Neural cell (in vitro differentiated cells): ENCODE measurements at regions not wholly inside any gene's neighbourhood (a gene's known extent, or its start where the extent isn't known, plus 50 kb on each side); places are given as distances from the start of the nearest gene placed in this dataset.

Source experiments
- H2AFZ ChIP-seq: fragments of 200-600, 300-800 bp; sonication (generic), shearing (Covaris generic); 2 replicates; pipeline ENCODE4 v1.6.0; 2014; ENCODE audit warnings: low read depth, mild to moderate bottlenecking, antibody characterized with exemption, low read length, moderate library complexity
- H3F3A ChIP-seq: fragments of 200-600 bp; shearing (Covaris generic); 2 replicates; pipeline ENCODE4 v1.6.1; 2016; ENCODE audit warnings: mild to moderate bottlenecking, moderate library complexity, mixed read lengths, antibody characterized with exemption, low read length; ENCODE audit not compliant: insufficient read depth, poor library complexity, severe bottlenecking
- H3K27ac ChIP-seq: fragments of 200-600, 300-800 bp; sonication (generic), shearing (Covaris generic); 2 replicates; pipeline ENCODE4 v1.5.1; 2014; ENCODE audit warnings: mild to moderate bottlenecking, low read length, moderate library complexity
- H3K27me3 ChIP-seq: fragments of 300-800, 200-600 bp; sonication (generic), shearing (Covaris generic); 2 replicates; pipeline ENCODE4 v1.6.0; 2014; ENCODE audit warnings: mild to moderate bottlenecking, low read depth, low read length, moderate library complexity; ENCODE audit not compliant: insufficient read depth
- H3K36me3 ChIP-seq: fragments of 300-800, 200-600 bp; sonication (generic), shearing (Covaris generic); 2 replicates; pipeline ENCODE4 v1.5.1; 2014; ENCODE audit warnings: mild to moderate bottlenecking, antibody characterized with exemption, low read length, moderate library complexity; ENCODE audit not compliant: insufficient read depth
- H3K4me2 ChIP-seq: fragments of 300-800, 200-600 bp; sonication (generic), shearing (Covaris generic); 2 replicates; pipeline ENCODE4 v1.6.0; 2014; ENCODE audit warnings: mild to moderate bottlenecking, low read length
- H3K4me3 ChIP-seq: fragments of 300-800, 200-600 bp; sonication (generic), shearing (Covaris generic); 2 replicates; pipeline ENCODE4 v1.5.1; 2014; ENCODE audit warnings: mild to moderate bottlenecking, low read length, moderate library complexity
- H3K79me2 ChIP-seq: fragments of 200-600 bp; shearing (Covaris generic); replicated peaks from 2 replicates; pipeline ENCODE4 v1.6.0; 2014; ENCODE audit warnings: mild to moderate bottlenecking, low read length, moderate library complexity; ENCODE audit not compliant: insufficient read depth
- H3K9ac ChIP-seq: fragments of 300-800, 200-600 bp; sonication (generic), shearing (Covaris generic); 2 replicates; pipeline ENCODE4 v1.6.1; 2016; ENCODE audit warnings: mild to moderate bottlenecking, low read length, mixed read lengths
- H3K9me2 ChIP-seq: fragments of 200-600 bp; shearing (Covaris generic); 2 replicates; pipeline ENCODE4 v1.6.1; 2016; ENCODE audit warnings: mild to moderate bottlenecking, low read length, mixed read lengths; ENCODE audit not compliant: insufficient read depth
- H3K9me3 ChIP-seq: fragments of 200-600, 300-800 bp; sonication (generic), shearing (Covaris generic); 2 replicates; pipeline ENCODE4 v1.6.1; 2016; ENCODE audit warnings: mild to moderate bottlenecking, mixed run types, low read length, moderate library complexity, mixed read lengths
- H4K20me1 ChIP-seq: fragments of 200-600 bp; shearing (Covaris generic); 2 replicates; pipeline ENCODE4 v1.6.1; 2016; ENCODE audit warnings: mild to moderate bottlenecking, mixed run types; ENCODE audit not compliant: insufficient read depth
- CTCF ChIP-seq: fragments of 450-650 bp; IDR thresholded peaks from 2 replicates; pipeline ENCODE4 v1.5.1; 2014; ENCODE audit warnings: antibody characterized with exemption, mild to moderate bottlenecking, moderate library complexity; ENCODE audit not compliant: poor library complexity, severe bottlenecking
- EP300 ChIP-seq: fragments of 450-650 bp; conservative IDR thresholded peaks from 2 replicates; pipeline ENCODE4 v1.6.1; 2014; ENCODE audit warnings: antibody characterized with exemption, mild to moderate bottlenecking, moderate library complexity; ENCODE audit not compliant: poor library complexity, severe bottlenecking
- EZH2 ChIP-seq: fragments of 200-600, 300-800 bp; shearing (Covaris generic), sonication (generic); IDR thresholded peaks from 2 replicates; pipeline ENCODE4 v1.6.1; 2014; ENCODE audit warnings: antibody characterized with exemption, low read length, borderline replicate concordance, mild to moderate bottlenecking; ENCODE audit not compliant: insufficient read depth, poor library complexity, severe bottlenecking
- MXI1 ChIP-seq: fragments of 450-650 bp; conservative IDR thresholded peaks from 2 replicates; pipeline ENCODE4 v1.6.1; 2014; ENCODE audit warnings: antibody characterized with exemption, mild to moderate bottlenecking; ENCODE audit not compliant: poor library complexity, severe bottlenecking
- POLR2AphosphoS5 ChIP-seq: IDR thresholded peaks from 2 replicates; pipeline ENCODE4 v1.6.1; 2012
- RAD21 ChIP-seq: fragments of 450-650 bp; conservative IDR thresholded peaks from 2 replicates; pipeline ENCODE4 v1.6.1; 2014; ENCODE audit warnings: antibody characterized with exemption, mild to moderate bottlenecking, moderate library complexity
- REST ChIP-seq: IDR thresholded peaks from 2 replicates; pipeline ENCODE4 v1.6.1; 2012; ENCODE audit warnings: borderline replicate concordance
- SMC3 ChIP-seq: fragments of 450-650 bp; conservative IDR thresholded peaks from 2 replicates; pipeline ENCODE4 v1.6.1; 2014; ENCODE audit warnings: antibody characterized with exemption, mild to moderate bottlenecking, moderate library complexity; ENCODE audit not compliant: poor library complexity
- TAF1 ChIP-seq: IDR thresholded peaks from 2 replicates; pipeline ENCODE4 v1.6.1; 2012; ENCODE audit warnings: low read depth

- Histone ChIP-seq H3K9me3 (no peaks in the 10 kb centered on the region), H3K27me3 (no peaks in the 10 kb centered on the region), H3K27ac (no peak overlapping the region), H3K4me2 (no peak overlapping the region), H3K9me2 (no peaks in the 10 kb centered on the region), H2AFZ (no peak overlapping the region), H3K4me3 (no peak overlapping the region), H3F3A (no peaks in the 10 kb centered on the region), H3K9ac (no peak overlapping the region), H3K36me3 (no peaks in the 10 kb centered on the region), H4K20me1 (no peaks in the 10 kb centered on the region), H3K79me2 (no peaks in the 10 kb centered on the region)
- no peak for TF ChIP-seq POLR2AphosphoS5
- no peak for TF ChIP-seq EZH2
- TF ChIP-seq MXI1: no peak
- no peak for TF ChIP-seq CTCF
- no peak for TF ChIP-seq EP300
- no peak for TF ChIP-seq TAF1
- TF ChIP-seq RAD21: no peak
- no peak for TF ChIP-seq SMC3
- TF ChIP-seq REST: no peak
Measured at GRCh38 chr4:158964114-158964727, 138.7 kb upstream of the RAPGEF2 start.

- no peaks in the 10 kb centered on the region for H3K36me3 ChIP-seq
- H3K9ac ChIP-seq: no peak overlapping the region
- no peaks in the 10 kb centered on the region for H4K20me1 ChIP-seq
- H3K27me3 ChIP-seq: no peaks in the 10 kb centered on the region
- H3K9me2 ChIP-seq: no peaks in the 10 kb centered on the region
- H3F3A ChIP-seq: no peaks in the 10 kb centered on the region
- no peaks in the 10 kb centered on the region for H3K9me3 ChIP-seq
- no peak overlapping the region for H2AFZ ChIP-seq
- TF ChIP-seq EZH2 (no peak), MXI1 (no peak), EP300 (no peak), TAF1 (no peak), RAD21 (no peak), REST (no peak)
- no peak overlapping the region for H3K4me3 ChIP-seq
- H3K27ac ChIP-seq: no peak overlapping the region
- H3K79me2 ChIP-seq: no peaks in the 10 kb centered on the region
- H3K4me2 ChIP-seq: no peak overlapping the region
Measured at GRCh38 chr4:158964728-158965124, 138.2 kb upstream of the RAPGEF2 start.
